ENCODE measurements at regions not wholly inside any gene's neighbourhood (a gene's known extent, or its start where the extent isn't known, plus 50 kb on each side); places are given as distances from the start of the nearest gene placed in this dataset.
A peak's percentile ranks its signal among the peaks of the same experiment; 100 is the strongest.

DNA sequence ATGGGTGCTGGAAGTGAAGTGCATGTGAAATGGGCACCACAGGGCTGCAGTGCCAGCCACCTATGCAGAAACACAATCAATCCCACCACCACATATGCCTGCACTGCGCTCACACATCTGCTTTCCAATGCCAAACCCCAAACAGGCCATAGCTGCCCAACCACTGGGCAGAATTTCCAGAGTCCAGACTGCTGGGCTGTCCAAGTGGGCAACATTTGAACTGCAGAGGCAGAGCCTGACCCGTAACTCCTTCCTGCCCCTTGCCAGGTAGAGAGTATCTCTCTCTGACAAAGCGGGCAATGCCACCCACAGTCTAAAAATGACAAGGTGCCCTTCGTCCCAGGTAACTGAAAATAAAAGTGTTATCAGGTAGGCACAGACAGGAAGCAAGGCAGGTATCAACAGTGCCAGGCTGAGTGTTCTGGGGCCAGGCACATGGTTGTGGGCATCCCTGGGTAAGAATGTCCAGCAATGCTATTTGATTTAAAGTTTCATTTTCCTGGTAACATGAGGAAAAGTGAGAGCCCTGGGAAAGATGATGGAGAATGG lies 79.5 kb downstream of the FOXA2 start:
- no peak for DNase-seq

DNA sequence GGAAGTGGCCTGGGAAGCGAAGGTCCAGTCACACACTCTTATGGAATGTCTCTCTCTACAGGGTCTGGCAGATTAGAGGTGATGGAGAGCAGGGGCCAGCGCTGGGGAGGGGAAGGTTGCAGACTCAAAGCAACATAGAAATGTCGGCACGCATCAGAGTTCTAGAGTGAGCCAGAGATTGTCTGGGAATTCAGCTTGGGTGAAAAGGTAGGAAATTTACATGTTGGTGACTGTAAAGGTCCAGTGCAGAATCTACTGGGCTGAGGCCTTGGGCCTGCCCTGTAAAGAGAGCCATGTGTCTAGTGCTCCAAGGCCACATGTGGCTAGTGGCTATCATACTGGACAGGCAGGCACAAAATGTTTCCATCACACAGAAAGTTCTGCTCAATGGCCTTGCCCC lies 80.8 kb downstream of the FOXA2 start:
- DNase-seq = no peak

DNA sequence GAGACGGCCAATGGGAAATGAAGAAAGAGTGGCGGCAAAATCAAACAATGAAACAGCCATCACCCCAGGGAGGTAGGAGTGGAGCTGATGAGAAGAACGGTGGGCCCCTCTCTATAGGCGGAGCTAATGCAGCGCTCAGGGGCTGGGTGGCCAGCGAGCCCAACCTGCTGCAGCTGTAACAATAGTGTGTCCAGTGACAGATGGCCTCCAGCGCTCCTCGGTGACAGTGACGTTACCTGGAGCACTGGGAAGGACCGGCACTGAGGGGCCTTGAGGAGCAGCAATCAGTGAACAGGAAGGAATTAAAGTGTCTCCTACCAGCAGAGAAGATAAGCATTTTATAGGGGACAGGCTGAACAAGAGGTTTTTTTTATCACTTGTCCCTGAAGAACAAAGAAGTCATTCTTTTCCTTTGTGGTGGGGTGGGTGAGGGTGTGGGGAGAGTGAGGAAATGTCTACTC lies 81.6 kb downstream of the FOXA2 start:
- DNase-seq = no peak

DNA sequence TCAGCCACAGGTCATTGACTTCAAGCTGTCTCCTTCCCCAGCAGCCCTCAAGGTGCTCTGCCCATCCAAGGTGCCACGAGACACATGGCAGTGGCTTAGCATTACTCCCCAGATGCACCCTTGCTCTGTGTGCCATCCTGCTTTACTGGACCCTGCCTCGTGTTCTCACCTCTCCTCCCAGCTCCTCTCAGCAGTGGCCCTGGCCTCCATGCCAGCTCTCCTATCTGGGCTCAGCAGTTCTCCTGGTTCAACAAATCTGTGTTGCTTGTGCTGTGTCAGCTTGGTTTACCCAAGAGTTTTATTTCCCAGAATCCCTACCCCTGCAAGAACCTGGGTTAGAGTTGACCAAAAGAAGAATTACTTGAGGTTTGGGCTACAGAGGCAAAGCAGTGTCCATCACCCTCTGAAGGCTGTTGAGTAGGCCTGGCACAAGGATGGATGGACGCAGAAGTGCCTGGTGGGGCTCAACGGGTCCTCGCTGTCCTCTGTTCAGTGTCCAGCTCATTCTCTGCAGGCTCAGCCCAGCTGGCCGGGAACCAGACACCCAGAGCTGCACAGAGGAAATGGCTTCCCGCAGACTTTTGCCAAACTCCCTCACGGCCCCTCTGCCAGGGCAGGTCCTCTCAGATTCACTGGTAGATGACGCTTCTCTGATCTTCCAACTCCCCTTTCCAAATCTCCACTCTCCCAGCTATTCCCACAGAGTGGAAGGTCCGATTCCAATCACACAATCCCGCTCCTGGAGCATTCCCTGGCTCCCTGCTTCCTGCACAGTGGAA lies 82.6 kb downstream of the FOXA2 start:
- DNase-seq = no peak

DNA sequence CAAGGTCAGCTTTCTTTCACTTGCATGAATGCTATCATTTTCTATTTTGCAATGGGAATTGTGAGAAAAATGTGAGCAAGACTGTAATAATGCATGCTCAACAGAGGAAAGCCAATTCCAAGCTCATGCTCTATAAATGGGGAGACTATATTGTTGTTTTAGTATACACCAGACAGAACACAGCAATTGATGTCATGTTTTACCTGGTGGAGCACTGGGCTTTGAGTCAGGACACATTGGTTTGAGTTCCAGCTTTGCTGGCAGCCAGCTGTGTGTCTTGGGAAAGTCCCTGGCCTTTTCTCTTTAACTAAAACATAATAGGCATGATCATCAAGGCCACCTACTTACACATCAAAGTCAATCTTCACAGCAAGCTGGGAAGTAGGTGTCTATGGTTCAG lies 83.3 kb downstream of the FOXA2 start:
- DNase-seq = no peak

DNA sequence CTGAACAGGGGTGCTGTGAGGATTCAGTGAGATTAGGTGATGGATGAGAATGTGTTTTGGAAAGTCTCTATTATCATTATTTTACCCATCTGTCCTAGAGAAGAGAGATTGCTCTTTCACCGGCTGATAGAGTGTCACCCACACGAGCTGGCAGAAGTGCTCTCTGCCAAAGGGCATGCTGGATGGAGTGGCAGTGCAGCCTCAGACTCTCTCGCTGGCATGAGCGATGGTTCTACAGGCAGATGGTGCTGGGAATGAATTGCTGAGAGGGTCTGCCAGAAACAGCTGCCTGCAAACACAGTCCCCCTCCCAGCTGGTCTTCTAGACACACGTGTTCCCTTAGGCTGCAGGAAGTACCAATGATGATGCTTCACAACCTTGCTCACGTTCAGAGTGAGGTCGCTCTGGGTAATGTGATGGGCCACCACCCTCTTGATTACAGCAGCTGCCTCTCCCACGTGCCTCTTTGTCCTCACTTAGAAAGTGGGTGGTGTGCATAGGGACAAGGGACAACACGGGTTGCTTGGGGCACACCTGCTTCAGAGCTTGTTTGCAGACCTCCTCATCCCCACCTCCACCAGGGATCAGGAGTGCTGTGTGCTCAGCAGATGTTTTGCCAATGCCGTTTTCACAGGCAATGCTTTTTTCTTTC lies 84.7 kb downstream of the FOXA2 start:
- DNase-seq = no peak

DNA sequence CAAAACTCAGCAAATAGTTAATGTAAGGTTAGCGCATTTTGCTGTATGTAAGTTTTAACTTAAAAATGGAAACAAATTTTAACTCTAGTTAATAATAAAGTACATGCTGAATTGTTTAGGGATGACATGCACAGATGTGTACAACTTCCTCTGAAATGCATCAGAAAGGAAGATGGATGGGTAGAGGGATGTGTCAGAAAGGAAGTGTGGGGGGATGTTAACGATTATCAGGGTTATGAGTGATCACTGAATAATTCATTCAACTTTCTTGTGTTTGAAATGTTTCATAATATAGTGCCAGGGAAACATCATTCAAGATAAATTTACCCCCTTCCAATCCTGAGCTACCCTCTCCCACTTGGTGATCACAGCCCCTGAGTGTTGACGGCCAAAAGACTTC lies 87.6 kb downstream of the FOXA2 start:
- peak; percentile 5 for DNase-seq

DNA sequence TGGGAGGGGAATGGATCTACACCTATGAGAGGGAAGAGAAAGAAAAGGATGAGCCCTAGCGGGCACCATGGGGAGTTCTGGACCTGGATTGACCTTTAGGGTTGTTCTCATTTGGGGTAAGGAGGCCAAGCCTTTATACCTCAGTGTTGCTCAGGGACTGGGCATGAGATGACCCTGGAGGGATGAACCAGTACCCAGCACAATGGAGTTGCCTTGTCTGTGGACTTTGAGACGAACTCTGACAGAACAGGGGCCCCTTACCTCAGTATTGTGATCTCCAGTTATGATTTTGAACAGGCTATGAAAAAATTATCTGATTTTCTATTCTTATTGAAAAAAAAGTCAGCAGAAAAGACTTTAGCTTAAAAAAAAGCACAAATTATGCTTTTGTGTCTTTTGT lies 88.6 kb downstream of the FOXA2 start:
- no peak for DNase-seq

DNA sequence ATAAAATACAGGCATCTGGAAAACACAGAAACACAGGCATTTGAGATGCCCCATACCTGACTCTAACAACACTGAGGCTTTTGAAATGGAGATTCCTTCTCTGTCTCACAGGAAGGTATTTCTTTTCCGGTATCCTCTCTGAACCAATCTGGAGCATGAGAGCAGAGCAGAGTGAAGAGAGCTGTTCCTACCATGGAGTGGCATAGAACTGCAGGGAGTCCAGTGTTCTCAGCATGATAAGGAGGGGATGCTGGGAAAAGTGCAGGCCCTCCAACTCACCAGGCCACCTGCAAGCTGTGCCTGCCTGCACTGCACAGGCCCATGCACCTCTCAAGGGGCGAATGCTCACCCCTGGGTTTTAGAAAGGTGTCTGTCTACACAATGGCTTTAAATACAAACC lies 89.2 kb downstream of the FOXA2 start:
- no peak for DNase-seq

DNA sequence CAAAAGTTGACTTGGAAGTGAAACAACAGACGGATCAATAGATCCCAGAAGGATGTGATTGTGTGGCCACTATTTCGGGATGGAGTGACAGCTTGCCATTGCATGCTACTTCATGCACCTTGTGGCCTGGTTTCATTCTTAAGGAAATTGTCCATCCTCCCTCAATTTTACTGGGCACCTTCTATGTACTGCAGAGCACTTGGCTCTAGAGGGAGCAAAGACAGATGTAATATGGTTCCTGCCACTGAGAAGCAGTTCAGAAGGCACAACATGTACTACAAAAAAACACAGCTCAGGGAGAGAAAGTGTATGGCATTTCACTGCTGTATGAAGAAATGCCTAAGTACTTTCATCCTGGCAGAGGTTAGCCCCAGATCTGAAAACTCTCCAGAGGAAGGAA lies 91.9 kb downstream of the FOXA2 start:
- no peak for DNase-seq

DNA sequence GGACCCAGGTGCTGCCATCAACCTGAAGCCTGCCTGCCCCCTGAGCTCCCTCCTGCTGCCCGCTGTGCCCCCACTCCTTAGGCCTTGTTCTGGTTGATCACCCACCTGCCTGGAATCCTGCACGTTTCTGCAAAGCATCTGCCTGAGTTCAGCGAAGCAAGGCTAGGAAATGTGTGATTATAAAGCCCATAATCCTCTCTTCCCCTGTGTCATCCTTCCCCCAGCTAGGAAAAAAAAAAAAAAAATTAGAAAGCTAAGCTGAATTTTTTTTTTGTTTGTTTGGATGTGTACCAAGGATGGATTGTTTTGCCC lies 93.2 kb downstream of the FOXA2 start:
- no peak for DNase-seq

DNA sequence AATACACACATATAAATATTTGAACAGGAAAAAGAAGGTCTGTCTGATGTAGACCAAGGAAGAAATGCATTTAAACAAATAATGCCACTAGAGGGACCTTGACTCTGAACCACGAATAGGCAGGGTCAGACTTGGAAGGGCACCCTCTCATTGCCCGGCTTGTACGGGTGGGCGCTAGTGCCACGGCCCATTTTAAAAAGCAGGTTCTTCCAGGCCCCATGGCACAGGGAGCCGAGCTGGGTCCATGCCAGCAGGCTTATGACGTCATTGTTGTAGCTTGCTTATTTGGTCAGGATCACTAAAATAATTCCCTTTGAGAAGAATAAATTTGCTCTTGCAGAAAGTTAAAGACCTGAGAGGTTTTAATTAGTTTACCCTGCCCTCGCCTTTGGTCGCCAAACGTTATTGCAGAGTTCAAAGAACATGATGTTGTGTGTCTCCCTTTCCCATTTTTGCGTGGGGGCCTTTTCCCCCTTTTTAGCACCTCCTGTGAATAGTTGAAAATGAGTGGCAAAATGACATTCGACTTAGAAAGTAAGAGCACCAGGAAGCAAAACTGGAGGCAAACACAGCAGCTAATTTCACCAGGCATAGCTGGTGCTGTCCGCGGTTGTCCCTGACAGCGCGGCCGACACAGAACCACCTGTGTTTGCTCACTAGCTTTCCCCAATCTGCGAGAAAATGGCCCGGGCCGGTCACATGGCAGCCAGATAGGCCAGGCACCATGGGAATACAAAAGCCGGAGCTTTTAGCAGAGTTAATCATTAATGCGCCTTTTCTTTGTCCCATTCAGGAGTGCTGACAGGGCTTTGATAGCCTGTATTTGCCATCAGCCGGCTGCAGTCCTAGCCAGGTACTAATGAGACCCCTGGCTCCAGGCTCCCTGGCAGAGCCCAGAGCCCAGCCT lies 93.8 kb downstream of the FOXA2 start:
- DNase-seq = no peak

DNA sequence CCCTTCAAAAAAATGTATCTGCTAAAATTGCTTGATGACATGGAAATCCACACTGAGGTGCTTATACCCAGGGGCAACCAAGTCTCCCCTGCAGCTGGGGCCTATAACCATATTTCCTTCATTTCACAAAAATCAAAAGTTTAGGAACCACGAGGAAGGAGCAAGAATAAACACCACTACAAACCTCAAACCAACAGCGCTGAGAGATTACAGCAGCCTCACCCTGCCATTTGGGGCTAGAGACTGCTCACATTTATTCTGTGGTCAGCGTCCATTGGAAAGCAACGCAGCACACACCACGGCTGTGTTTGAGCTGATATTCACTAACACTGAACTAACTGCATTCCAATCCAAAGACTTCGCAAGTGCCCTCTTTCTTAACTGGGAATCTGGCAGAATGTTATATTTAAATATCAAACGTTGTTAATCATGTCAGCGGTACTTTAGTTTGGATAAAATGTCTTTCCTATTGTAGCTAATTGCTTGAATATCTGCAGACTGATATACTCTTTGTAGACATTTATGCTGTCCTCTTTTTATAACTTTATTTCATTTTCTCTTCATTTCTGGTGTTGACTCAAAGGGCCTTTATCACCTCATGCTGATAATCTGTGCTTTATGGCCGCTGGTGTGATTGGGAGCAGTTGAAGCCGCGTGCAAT lies 94.6 kb downstream of the FOXA2 start:
- no peak for DNase-seq

DNA sequence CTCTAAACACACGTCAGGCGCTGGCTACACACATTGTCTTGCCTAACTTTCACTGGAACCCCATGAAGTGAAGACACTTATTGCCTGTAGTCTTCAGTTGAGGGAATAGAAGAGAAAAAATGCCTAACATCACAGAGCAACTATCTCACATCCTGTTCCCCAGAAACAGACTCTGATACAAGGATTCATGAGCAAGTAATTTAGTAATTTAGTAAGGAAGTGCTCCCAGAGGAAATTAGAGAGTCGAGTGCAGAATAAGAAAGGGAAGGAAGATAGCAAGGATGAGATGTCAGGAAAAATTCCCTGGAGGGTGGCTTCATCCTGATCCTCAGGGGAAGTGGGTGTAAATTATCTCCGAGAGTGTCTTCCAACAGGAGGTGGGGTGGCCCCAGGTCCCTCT lies 104.0 kb downstream of the FOXA2 start:
- DNase-seq = no peak

DNA sequence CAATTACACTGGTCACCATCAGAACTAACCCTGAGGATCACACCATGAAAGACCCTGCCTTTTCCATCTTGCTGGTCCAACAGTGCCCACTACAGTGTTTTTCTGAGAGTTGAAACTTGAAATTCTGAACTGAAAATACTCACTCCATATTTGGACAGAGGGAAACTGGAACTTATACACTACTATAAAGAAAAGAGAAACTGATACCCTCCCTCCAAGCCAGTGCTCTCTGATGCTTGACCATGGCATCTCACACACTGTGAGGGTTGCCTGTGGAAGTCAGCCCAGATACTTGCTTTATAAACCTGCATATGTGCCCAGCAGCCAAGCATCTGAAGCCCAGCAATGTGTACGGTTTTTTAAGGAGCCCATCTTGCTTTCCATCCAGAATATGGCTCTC lies 108.7 kb downstream of the FOXA2 start:
- DNase-seq = no peak

DNA sequence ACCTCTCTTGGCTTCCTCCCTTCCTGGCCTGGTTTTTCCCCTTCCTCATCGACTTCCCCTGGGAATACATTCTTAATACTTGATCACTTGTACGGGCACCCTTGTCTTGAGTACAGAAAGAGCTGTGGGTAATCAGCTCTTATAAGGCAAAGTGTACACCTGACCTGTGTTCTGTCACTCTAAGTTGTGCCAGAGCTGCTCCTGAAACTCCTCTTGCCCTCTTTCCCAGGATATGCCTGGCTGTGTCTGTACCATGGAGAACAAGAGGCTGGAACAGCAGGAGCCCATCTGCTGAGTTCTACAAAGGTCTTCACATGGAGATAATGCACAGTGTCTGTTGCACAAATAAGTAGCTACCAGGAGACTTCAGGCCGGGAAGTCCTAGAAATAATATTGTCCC lies 110.1 kb downstream of the FOXA2 start:
- DNase-seq = no peak

DNA sequence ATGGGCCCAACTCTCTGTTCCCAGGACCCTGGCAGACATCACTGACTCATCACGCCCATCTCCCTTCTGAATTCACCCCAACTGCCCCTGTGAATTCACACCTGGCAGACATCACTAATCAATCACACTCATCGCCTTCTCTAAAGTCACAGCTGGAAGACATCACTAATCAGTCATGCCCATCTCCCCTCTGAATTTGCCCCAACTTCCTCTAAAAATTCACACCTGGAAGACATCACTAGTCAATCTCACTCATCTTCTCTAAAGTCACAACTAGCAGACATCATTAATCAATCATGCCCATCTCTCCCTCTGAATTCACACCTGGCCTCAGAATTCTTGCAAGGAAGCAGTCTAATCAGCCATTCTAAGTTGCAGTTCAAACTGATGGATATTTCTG lies 111.1 kb downstream of the FOXA2 start:
- no peak for DNase-seq

DNA sequence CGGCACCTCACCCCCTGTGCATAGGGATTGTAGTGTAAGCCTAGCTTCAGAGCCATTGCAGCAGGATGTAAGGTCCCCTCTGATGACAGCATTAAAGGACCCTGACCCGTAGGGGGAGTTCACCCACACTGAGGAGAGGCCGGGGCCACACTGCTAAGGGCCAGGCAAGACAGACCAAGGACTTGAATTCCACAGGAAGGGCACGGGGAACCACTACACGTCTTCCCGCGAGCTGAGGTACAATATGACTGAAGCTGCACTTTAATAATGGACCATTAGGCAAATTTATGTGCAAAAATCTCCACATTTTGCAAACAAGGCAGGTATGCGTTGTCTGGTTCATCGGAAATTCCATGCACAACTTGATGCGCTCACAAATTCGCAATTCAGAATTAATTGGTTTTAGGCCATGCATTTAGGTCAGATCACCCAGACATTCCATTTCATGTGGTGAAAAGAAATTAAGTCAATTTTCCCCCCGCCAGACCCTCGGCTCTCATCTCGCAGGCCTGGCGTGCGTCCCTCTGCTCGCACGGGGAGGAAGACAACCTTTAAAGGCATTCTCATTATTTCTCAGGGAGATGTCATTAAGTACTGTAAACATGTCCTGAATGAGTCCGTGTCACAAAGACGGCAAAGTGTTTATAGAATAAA lies 111.8 kb downstream of the FOXA2 start:
- DNase-seq = no peak

DNA sequence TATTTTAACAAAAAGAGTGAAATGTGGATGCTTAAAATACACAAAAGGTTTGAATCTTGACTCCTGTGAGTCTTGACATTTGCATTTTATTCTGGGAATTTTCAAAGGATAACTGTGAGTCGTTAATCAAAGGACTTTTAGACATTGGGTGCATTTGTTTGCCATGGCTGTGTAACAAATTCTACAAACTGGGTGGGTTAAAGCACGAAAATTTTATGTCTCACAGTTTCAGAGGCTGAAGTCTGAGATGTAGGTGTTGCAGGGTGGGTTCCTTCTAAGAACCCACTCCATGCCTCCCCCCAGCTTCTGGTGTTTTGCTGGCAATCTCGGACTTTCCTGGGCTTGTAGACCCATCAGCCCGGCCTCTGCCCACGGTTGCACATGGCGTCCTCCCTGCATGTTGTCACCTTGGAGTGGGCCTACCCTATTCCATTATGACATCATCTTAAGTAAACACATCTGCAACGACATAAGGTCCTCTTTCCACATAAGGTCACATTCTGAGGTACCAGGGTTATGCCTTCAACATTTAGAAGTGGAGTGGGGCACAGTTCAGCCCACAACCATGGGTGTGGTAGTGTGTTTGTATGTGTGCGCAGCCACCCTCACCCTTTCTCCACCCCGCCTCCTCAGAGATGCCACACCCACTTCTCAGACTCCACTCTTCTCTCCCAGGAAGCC lies 113.1 kb downstream of the FOXA2 start:
- DNase-seq = no peak

DNA sequence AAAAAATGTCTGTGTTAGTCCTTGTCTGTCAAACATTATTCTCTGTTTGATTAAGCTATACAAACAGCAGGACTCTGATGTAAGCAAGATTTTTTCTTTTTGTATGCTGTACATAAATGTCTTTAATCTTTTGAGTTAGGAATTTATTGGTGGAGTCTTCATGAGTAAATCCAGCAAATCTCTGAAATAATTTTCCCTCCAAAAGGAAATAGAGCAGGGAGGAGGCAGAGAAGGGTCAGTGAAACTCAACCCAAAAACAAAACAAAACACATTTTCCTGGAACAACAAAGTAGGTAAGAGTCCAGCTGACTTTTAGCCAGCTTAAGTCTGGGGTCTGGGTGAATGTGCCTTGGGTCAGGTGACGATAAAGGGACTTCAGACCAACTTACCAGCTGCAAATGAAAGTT lies 113.7 kb downstream of the FOXA2 start:
- DNase-seq = no peak

DNA sequence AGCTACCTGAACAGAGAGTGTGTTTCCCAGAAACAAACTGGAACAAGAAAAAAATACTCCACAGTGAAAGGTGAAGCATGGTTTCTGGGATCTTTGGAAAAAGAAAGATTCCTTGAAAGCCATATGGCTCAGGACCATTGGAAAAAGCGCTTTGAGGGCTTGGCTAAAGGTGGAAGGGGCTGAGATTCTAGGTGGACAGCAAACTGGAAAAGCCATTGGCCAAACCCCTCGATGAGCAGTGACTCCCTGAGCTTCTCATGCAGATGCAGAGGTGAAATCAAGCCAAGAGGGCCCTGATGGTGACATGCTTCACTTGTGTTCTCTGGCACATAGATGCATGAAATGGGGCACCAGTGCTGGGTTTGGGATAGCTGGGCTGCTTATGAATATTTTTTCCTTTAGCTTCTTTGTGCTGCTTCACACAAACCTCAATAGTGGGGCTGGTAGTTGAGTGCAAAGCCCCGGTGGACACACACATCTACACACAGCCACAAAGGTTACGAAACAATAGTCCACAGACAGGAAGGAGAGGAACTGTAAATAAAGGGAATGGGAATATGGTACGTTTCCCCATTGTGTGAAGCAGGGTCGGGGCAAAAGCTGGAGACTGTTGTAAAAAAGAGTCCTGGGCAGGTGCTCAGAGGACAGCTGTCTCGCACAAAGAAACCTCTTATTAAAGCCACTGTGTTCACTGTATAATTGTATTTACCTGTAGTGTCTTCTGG lies 117.8 kb downstream of the FOXA2 start:
- no peak for DNase-seq

Data from fibroblast of skin of abdomen (primary cell).